ENCODE measurements at regions not wholly inside any gene's neighbourhood (a gene's known extent, or its start where the extent isn't known, plus 50 kb on each side); places are given as distances from the start of the nearest gene placed in this dataset.

GRCh38 chr6:113364766-113365165, 492.4 kb upstream of the MARCKS start:
- DNase-seq (ENCODE audit: low spot score), result no peak
- H3K4me1 ChIP-seq (ENCODE audit: insufficient read depth), result peaks cover 39% of the 10 kb centered on the region
- H3K36me3 ChIP-seq (ENCODE audit: insufficient read depth), result no peaks in the 10 kb centered on the region; the same call in 1 of the 2 replicates
- no peaks in the 10 kb centered on the region for H3K9me3 Mint-ChIP-seq
- no peaks in the 10 kb centered on the region for H3K36me3 Mint-ChIP-seq (ENCODE audit: low read depth)
- no peaks in the 10 kb centered on the region for H3K27me3 ChIP-seq (ENCODE audit: insufficient read depth)
- H4K20me1 ChIP-seq (replicated peaks; ENCODE audit: insufficient read depth), result no peaks in the 10 kb centered on the region
- H3K4me3 ChIP-seq, result no peak overlapping the region
- no peak overlapping the region for H3K27ac Mint-ChIP-seq
- H2AFZ ChIP-seq, result peak overlapping the region; percentile 53; the same call in 1 of the 2 replicates
- no peak overlapping the region for H3K4me3 Mint-ChIP-seq
- peaks cover 40% of the 10 kb centered on the region for H3K4me1 Mint-ChIP-seq
- H3K27me3 Mint-ChIP-seq (ENCODE audit: insufficient read depth, low read depth, poor library complexity), result no peaks in the 10 kb centered on the region
- ATAC-seq, result no peak
- H3K4me2 ChIP-seq, result no peak overlapping the region
- no peaks in the 10 kb centered on the region for H3F3A ChIP-seq (replicated peaks; ENCODE audit: low read depth)
- no peak overlapping the region for H3K27ac ChIP-seq (ENCODE audit: low read depth)
- TF ChIP-seq ZNF331 (CRISPR knock-in tag; IDR thresholded peaks at IDR 0.05; ENCODE audit: low read depth), result no peak
- TF ChIP-seq ZNF462 (CRISPR knock-in tag; IDR thresholded peaks at IDR 0.05), result no peak
- no peaks in the 10 kb centered on the region for H3K9me2 ChIP-seq (ENCODE audit: insufficient read depth)
- H3K79me2 ChIP-seq (replicated peaks; ENCODE audit: insufficient read depth), result no peaks in the 10 kb centered on the region

- no peaks in the 10 kb centered on the region for H3K9me3 Mint-ChIP-seq
- no peaks in the 10 kb centered on the region for H3K79me2 ChIP-seq (replicated peaks; ENCODE audit: insufficient read depth)
- DNase-seq (ENCODE audit: low spot score) (no peak), ATAC-seq (no peak)
- peaks cover 35% of the 10 kb centered on the region for H3K4me1 ChIP-seq (ENCODE audit: insufficient read depth)
- H3K4me2 ChIP-seq, result no peak overlapping the region
- H3K4me1 Mint-ChIP-seq, result peaks cover 36% of the 10 kb centered on the region
- H4K20me1 ChIP-seq (replicated peaks; ENCODE audit: insufficient read depth), result no peaks in the 10 kb centered on the region
- no peak overlapping the region for H3K27ac Mint-ChIP-seq
- no peaks in the 10 kb centered on the region; the same call in 1 of the 2 replicates for H3K36me3 ChIP-seq (ENCODE audit: insufficient read depth)
- no peaks in the 10 kb centered on the region for H3K36me3 Mint-ChIP-seq (ENCODE audit: low read depth)
- no peak overlapping the region for H3K27ac ChIP-seq (ENCODE audit: low read depth)
- no peak overlapping the region for H3K4me3 ChIP-seq
- no peaks in the 10 kb centered on the region for H3F3A ChIP-seq (replicated peaks; ENCODE audit: low read depth)
- no peak overlapping the region for H2AFZ ChIP-seq
- H3K4me3 Mint-ChIP-seq, result no peak overlapping the region
- H3K9me2 ChIP-seq (ENCODE audit: insufficient read depth), result no peaks in the 10 kb centered on the region
- no peaks in the 10 kb centered on the region for H3K27me3 ChIP-seq (ENCODE audit: insufficient read depth)
- no peaks in the 10 kb centered on the region for H3K27me3 Mint-ChIP-seq (ENCODE audit: insufficient read depth, low read depth, poor library complexity)
- TF ChIP-seq ZNF462 (CRISPR knock-in tag; IDR thresholded peaks at IDR 0.05) (no peak), POLR2AphosphoS5 (IDR thresholded peaks at IDR 0.05; ENCODE audit: low read depth) (no peak), STAT1 (IDR thresholded peaks at IDR 0.05; ENCODE audit: unreplicated experiment) (no peak)
Observed at GRCh38 chr6:113365191-113365590, 492.0 kb upstream of the MARCKS start.
